ENCODE measurements at regions not wholly inside any gene's neighbourhood (a gene's known extent, or its start where the extent isn't known, plus 50 kb on each side); places are given as distances from the start of the nearest gene placed in this dataset.

GRCh38 chr2:217468042-217468830 lies 534.6 kb downstream of the TNS1 start:
- DNase-seq = no peak

DNA sequence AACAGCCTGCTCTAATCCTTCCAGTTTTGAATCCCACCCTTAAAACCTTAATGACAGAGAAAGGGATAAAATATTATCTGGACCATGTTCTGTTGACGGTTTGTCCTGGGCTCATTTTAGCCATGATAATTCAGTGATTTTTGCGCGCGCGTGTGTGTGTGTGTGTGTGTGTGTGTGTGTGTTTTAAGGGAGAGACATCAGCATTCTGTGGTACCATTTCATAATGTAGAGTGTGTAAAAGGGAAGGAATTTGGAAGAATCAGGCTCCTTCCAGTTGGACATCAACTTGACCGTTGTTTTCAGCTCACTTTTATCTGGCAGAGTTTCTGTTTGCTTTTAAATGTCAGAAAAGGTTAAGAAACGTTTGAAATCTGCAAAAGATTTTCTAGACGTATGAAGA lies 535.5 kb downstream of the TNS1 start:
- DNase-seq = no peak

DNA sequence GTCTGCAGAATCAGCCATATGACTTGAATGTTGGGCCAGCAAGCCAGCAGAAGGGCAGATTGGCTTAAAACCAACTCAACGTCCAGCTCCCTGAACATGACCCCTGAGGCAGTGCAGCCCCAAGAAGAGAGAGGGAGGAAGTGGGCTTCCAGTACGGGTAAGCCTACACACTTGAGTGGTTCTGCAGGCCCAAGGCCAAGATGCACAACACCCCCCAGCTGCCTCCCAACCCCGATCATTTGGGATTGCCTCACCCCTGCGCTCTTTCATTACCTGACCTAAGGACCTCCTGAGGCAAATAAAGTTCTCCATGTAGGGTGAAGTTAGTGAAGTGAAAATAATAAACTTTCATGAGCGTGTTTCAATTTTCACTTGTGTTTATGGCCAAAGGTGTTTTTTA lies 536.0 kb downstream of the TNS1 start:
- DNase-seq = no peak

GRCh38 chr2:217466104-217466503 lies 536.7 kb downstream of the TNS1 start:
- DNase-seq = no peak

GRCh38 chr2:217465100-217465499 lies 537.7 kb downstream of the TNS1 start:
- DNase-seq = no peak

GRCh38 chr2:217463402-217464075 lies 539.3 kb downstream of the TNS1 start:
- no peak for DNase-seq

- no peak for DNase-seq
Observed at GRCh38 chr2:217462121-217462520, 540.7 kb downstream of the TNS1 start.

DNA sequence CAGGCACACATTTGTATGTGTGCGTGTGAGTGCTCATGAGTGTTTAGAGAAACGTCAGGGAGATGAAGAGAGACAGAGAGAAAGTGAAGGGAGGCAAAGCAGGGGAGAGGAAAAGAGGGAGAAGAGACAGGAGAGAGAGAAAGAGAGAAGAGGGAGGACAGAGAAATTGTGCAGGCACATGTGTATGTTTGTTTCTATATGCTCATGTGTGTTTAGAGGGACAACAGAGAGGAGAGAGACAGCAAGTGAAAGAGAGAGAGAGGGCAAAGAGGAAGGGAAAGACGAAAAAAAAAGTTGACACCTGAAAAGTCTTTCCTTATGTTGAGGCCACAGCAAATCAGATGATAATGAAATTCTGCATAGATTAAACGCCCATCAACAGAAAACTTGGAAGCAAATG lies 541.1 kb downstream of the TNS1 start:
- no peak for DNase-seq

DNA sequence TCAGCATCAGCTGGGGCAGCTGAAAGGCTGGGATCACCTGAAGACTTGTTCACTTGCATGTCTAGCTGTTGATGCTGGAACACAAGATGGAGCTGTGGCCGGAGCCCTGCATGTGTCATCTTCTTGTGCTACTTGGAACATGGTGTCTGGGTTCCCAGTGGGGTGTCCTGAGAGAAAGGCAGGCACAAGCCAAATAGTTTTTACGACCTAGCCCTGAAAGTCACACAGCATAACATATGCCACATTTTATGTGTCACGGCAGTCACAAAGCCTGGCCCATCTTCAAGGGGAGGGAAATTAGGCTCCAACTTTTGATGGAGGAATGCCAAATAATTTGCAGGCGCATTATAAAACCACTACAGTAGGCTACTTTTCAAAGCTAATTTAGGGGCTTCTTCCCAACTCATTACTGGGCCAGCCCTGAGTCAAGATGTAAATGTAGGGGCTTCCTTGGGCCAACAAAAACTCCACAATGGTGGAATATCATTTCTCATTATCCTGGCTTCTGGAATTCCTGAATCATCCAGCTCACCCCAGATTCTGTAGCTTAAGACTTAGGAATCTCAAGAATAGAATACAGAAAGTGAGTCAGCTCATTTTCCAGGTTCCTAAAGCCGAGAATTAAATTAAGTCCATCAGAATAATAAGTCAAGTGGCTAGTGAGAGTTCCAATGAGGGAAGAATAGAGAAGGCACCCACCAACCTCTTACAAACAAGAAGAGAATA lies 543.0 kb downstream of the TNS1 start:
- no peak for DNase-seq

DNA sequence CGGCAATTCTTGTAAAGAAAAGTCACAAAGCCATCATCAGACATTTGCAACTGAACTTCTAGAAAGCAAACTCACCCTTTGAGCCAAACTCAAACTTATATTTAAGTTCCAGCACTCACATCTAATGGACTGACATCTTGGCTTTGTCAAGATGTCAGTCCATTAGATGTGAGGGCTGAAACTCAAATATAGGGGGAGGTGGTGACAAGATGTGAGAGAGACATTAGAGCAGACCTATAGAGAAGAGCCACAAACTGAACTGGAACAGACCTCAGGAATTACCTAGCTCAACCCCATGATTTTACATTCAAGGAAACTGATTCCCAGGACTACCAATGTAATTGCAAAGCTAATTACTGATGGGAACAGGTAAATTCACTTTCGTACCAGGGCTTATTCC lies 543.8 kb downstream of the TNS1 start:
- DNase-seq = no peak

GRCh38 chr2:217456016-217456415 lies 546.8 kb downstream of the TNS1 start:
- DNase-seq = no peak

GRCh38 chr2:217452928-217453327 lies 549.9 kb downstream of the TNS1 start:
- DNase-seq = no peak

DNA sequence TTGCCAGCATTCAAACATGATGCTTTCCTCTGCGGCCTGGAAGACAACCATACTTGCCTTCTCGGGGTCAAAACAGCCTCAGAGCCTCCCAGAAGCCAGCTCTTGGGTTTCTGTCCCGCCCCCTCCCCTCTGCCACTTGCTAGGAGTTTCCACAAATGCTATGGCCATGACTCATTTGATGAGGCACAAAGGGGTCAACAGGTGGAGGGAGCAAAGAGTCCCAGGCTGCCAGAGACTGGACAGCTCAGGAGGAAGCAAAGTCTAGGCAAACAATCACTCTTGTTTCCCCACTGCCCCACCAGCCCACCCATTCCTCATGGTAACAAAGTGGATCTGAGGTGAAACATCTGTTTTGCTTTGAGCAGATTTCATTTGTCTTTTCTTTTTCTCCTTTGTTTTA lies 551.1 kb downstream of the TNS1 start:
- no peak for DNase-seq

- DNase-seq = no peak
Observed at GRCh38 chr2:217449444-217449843, 553.4 kb downstream of the TNS1 start.

DNA sequence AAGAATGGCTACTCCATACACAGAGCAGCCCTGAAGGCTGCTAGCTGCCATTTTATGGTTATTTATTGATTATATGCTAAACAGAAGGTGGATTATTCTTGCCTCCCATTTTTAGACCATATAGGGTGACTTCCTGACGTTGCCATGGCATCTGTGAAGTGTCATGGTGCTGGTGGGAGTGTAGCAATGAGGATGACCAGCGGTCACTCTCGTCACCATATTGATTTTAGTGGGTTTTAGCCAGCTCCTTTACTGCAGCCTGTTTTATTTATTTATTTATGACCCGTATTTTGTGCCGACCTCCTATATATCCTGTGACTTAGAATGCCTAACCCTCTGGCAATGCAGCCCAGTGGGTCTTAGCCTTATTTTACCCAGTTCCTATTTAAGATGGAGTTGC lies 553.9 kb downstream of the TNS1 start:
- no peak for DNase-seq

DNA sequence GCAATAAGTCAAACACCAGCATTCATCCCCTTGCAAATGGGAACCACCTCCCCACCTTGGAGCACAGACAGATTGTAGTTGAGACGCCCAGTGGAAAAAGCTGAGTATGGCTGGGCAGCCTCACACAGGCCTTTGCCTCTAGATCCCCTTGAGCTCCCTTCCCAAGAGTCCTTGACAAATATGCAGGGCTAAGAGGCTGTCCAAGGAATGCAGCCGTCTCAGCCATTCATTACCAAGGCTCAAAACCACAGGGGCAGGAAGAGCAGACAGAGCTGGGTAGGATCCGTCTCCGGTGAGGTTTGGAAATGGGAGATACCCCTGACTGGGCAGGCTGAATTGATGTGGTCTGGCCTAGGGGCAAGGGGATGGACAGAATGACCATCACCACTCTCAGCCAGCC lies 557.1 kb downstream of the TNS1 start:
- no peak for DNase-seq

GRCh38 chr2:217444932-217445331 lies 557.9 kb downstream of the TNS1 start:
- no peak for DNase-seq

GRCh38 chr2:217444509-217444908 lies 558.3 kb downstream of the TNS1 start:
- no peak for DNase-seq

GRCh38 chr2:217443601-217444000 lies 559.2 kb downstream of the TNS1 start:
- no peak for DNase-seq

DNA sequence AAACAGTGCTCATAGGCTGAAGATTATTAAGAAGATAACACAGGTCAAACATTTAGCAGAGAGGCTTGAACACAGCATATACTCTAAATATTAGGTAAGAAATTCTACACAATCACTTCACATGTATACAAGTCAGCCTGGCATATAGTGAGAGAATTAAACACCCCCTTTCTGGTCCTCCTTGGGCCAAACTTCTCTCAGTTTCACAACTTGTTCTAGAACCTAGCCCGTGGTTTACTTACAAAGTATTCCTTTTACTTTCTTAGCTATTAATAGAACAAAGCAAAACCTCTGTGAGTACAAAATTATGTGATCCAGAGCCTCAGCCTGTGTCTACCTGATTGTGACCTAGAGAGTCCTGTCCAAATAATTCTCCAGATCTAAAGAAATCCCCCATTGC lies 562.8 kb downstream of the TNS1 start:
- DNase-seq = no peak

DNA sequence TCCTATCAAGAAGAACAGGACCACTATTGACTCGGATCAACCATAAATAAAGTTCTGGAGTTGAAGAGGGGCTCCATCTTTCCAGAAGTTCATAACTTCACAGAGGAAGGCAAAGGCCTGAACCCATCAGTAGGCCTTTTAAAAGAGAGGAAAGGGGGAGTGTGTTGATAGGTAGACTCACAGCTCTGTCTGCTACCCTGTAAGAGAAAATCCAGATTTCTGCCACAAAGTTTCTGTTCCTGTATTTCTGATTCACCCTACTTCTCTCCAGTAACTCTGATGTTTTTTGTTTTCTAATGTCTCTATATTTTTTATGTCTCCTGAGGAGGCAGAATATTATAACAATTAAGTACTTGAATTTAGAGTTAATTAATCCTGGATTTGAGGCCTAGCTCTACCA lies 564.0 kb downstream of the TNS1 start:
- DNase-seq = no peak

DNA sequence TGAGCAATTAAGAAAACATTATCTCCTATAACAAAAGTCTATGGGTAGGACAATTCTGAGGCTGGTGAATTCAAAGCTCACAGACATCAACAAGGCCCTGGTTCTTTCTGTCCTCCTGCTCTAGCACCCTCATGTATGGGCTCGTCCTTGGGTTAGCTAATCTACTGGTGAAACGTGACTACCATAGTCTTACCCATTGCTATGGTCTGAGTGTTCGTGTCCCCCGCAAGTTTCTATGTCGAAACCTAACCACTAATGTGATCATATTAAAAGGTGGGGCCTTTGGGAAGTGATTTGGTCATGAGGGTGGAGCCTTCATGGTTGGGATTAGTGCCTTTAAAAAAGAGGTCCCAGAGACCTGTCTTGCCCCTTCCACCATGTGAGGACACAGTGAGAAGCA lies 564.7 kb downstream of the TNS1 start:
- DNase-seq = no peak

GRCh38 chr2:217437290-217437870 lies 565.4 kb downstream of the TNS1 start:
- no peak for DNase-seq

GRCh38 chr2:217436386-217436785 lies 566.4 kb downstream of the TNS1 start:
- DNase-seq = no peak

Measured in CD4-positive, alpha-beta T cell treated with Interleukin-10 for 1 hour (primary cell).